ENCODE measurements at regions not wholly inside any gene's neighbourhood (a gene's known extent, or its start where the extent isn't known, plus 50 kb on each side); places are given as distances from the start of the nearest gene placed in this dataset.
"Not testable (repeated sequence)": the region's sequence is repeated elsewhere in the genome, so short reads cannot be mapped to it uniquely, and the experiment has no call there.

DNA sequence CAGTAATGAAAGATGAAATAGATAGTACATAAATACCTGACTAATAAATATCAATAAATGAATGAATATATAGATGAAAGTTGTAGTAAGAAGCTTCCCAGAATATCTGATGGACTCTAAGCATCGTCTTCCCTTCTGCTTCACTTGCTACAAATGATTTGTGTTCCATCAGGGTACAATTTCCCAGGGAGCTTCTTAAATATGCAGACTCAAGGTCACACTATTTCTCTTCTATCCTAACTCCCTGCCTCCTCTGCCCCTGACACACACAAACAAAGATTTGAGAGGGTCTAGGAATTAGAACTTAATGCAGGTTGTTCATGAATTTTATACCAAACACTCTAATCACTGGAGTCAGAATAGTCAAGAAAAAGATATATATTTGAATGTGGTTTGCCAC lies 415.9 kb upstream of the TMPRSS15 start:
- DNase-seq (ENCODE audit: low read depth, low spot score) = no peak

DNA sequence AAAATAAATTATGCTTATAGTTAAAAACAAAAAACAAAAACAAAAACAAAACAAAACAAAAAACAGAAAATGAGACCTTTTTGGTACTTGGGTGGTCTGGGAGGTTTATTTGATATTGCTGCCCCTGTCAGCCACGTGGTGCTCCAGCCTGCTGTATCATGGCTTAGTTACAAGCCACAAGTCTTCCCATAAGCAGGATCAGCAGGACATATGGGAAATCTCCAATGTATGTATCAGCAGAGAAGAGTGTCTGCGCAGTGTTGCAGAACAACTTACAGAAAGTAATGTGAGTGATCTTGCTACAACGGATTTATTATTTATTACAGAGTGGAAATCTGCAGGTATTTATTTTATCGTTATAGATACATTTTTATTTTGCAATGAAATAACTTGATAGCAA lies 423.0 kb upstream of the TMPRSS15 start:
- DNase-seq (ENCODE audit: low read depth, low spot score) = no peak

DNA sequence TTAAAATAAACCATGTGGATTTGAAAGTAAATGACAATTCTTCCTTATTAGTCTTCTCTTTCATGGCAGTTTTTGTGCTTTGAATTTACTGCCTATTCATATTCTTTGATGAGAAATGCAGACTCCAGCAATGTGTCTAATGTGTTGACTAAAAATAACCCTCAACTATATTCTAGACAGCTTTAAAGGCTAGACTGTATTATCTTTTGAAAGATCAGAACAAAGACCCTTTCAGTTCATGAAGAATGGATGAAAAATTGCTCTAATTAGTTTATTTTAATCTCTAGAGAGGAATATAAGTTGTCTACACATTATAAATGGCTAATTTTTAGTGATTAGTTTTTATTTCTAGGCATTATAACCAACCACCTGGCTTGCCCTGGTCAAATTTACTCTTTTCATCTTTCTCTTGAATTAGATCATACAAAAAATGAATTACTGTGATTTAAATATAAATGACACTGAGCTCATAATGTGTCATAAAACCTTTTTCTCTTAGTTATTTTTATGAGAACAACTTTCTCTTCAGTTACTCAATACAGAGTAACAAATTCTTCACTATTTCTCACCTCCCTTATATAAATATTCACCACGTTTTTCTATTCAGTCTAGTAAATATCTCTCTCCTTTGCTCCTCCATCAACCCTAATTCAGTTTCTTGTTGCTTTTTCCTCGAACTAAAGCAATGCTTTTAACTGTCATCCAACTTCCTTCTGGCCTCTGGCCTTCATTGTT lies 428.5 kb upstream of the TMPRSS15 start:
- DNase-seq (ENCODE audit: low read depth, low spot score) = no peak

DNA sequence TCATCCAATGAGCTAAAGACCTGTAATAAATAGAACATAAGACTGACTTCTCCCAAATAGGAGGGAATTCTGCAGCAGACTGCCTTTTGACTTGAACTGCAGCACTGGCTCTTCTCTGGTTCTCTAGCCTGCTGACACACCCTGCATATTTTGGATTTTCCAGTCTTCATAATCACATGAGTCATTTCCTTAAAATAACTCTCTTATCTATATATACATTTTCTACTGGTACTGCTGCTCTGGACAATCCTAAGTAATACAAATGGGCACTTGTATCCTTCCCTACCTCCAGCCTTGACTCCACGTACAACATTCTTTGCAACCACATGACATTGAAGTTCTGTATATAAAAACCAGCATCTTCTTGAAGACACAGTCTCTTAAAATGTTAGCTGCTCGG lies 429.4 kb upstream of the TMPRSS15 start:
- DNase-seq (ENCODE audit: low read depth, low spot score) = no peak

DNA sequence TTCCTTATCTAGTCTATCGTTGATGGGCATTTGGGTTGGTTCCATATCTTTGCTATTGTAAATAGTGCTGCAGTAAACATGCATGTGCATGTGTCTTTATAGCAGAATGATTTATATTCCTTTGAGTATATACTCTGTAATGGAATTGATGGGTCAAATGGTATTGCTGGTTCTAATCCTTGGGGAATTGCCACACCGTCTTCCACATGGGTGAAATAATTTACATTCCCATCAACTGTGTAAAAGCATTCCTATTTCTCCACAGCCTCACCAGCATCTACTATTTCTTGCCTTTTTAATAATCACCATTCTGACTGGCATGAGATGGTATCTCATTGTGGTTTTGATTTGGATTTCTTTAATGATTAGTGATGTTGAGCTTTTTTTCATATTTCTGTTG lies 430.5 kb upstream of the TMPRSS15 start:
- DNase-seq (ENCODE audit: low read depth, low spot score) = not testable (repeated sequence)

DNA sequence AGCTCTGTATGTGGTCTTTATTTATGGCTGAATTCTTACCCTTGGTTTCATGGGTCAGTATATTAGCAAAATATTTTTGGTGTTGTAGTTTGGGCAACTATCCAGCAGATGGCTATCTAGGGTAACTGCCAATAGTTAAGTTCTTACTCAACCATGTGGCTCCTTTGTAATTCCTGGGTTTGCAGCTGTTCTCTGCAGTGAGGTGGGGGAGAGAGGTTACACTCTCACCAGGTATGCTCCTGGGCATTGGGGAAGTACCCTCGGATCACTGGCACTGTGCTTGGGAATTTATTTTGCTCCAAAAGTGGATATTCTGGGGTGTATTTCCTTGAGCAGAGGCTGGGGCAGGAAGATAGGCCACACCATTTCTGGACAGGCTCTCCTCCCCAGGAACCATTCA lies 436.7 kb upstream of the TMPRSS15 start:
- no peak for DNase-seq (ENCODE audit: low read depth, low spot score)

DNA sequence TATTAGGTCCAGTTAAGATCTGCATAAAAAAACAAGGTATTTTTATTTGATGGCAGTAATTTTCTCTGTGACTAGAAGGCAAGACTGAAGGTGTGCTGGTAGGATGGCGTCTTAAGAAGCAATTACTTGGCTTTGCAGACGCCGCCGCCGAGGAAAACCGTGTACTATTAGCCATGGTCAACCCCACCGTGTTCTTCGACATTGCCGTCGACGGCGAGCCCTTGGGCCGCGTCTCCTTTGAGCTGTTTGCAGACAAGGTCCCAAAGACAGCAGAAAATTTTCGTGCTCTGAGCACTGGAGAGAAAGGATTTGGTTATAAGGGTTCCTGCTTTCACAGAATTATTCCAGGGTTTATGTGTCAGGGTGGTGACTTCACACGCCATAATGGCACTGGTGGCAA lies 454.0 kb upstream of the TMPRSS15 start:
- DNase-seq (ENCODE audit: low read depth, low spot score) = not testable (repeated sequence)

DNA sequence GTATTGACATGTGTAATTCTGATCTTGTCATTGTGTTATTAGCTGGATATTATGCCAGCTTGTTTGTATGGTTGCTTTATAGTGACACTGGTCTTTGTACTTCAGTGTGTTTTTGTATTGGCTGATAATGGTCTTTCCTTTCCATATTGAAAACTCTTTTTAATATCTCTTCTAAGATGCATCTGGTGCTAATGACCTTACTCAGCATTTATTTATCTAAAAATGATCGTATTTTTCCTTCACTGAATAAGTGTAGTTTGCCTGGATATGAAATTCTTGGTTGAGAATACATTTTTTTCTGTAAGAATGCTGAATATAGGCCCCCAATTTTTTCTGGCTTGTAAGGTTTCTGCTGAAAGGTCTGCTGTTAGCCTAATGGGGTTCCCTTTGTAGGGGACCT lies 465.5 kb upstream of the TMPRSS15 start:
- DNase-seq (ENCODE audit: low read depth, low spot score) = no peak

DNA sequence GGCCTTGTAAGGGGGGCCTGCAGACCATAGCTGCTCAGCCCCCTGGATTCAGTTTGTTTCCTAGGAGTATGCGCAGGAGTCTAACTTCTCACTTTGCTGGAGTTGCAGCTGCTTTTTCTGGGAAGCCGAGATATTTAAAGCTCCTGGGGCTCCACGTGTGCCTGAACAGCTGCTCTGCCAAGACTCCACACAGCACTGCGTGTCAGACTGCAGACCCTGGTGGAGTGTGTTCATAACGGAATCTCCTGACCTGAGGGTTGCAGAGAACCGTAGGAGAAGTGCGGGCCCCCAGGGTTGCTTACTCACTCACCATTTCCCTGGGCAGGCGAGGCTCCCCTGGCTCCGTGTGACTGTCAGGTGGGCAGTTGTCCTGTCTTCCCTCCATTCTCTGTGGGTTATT lies 474.3 kb upstream of the TMPRSS15 start:
- no peak for DNase-seq (ENCODE audit: low read depth, low spot score)

DNA sequence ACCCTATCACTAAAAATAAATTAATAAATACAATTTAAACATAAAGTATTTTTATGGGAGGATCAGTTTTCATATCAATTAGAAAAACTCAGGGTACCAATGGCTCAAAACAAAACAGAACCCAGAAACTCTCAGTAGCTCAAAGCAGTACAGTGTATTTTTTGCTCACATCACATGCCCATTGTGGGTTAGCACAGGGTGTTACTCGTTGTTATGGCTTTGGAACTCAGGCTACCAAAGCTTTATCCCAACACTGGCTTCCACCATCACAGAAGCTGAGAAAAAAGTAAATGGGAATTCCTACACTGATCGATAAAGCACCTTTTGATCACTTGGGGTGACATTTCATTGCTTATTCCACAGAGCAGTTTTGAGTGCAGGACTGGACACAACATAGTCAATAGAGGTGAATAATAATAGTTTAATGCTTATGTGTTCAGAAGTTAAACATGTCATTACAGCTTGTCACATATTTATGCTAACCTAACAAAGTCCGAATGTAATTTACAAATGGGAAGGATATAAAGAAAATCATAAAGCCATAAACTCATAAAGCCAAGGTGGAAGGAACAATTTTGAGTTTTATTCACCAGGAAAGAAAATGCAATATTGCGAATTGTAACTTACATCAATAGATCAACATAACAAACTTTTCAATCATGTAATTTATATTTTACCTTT lies 484.5 kb upstream of the TMPRSS15 start:
- no peak for DNase-seq (ENCODE audit: low read depth, low spot score)

DNA sequence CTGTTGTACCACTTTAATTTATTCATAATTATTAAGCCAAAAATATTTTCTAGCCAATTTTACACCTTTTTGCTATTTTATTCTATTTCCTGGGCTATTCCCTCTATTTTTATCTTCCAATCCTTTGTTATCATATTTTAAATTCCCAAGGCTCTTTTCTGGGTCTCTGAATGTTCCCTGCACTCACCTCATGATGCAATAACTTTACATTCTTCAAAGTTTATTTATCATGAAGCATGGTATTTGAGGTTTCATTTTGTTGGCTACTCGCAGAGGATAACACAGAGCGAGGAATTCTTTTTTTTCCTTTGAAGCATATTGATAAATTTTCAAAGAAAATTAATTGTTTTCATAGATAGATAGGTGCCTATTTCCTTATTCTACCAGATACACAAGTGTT lies 489.8 kb upstream of the TMPRSS15 start:
- DNase-seq (ENCODE audit: low read depth, low spot score) = no peak

DNA sequence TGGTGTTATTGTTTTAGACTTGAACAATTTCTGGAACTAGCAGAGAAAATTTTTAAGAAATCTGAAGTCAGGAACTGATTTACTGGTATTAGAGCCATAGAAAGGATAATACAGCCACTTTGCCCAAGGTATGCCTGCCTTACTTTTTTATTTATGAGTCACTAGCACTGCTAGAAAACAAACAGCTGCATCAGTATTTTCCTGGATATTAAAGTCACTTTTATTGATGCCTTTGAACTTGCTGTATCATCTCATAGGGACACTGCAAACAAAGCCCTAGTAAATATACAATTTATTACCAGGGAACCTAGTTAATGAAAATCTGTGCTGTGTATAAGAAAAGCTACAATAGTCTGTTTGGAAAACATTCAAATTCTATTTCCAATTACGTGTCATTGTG lies 490.8 kb upstream of the TMPRSS15 start:
- no peak for DNase-seq (ENCODE audit: low read depth, low spot score)

DNA sequence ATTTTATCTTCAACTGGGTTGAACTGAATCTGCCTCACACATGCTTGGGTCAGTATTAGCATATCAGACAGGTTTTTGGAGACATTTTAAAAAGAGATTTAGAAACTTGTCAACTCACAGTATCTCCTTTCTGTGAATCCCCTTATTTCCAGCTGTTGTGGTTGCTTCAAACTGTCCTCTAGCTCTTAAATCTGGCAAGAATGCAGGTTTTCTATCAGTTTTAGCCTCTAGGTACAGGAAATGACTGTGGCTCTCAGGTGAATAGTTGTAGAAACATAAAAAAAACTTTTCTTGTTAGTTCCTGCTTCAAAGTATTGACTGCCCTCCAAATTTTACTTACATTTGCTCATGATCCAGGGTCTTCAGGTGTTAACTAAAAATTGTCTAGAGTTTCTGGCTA lies 495.7 kb upstream of the TMPRSS15 start:
- no peak for DNase-seq (ENCODE audit: low read depth, low spot score)

DNA sequence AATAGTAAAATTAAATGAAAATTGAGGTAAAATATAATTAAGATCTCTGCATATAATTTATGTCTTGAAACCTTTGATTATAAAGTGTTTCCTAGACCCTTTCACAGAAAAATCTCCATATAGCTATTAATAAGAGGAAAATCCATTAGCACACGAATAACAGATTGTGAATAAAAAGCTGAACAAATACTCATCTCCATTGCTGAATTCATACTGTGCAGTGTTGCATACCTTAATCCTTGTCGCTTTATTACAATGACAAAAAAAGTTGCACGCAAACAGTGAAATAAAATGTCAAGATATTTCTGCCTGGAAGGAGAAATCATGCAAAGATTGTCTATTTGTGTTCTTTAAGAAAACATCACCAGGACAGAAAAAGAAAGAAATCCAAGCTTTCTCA lies 499.1 kb upstream of the TMPRSS15 start:
- DNase-seq (ENCODE audit: low read depth, low spot score) = no peak

DNA sequence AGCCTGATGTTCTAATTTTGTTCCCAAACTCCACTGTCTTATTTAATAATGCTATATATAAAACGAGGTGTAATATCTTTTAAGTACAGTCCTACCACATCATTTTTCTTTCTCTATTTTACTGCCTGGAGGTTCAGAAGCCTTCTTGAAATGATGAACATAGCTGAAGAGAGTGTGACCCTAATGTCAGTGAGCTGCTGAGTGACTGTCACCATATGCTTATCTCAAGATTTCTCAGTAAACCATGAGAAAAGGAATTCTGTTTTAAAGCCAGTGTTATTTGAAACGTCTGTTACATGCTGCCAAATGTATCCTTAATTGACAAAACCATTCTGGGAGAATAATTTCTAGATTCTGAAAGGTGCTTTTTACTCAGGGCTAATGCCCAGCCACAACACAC lies 503.5 kb upstream of the TMPRSS15 start:
- DNase-seq (ENCODE audit: low read depth, low spot score) = no peak

DNA sequence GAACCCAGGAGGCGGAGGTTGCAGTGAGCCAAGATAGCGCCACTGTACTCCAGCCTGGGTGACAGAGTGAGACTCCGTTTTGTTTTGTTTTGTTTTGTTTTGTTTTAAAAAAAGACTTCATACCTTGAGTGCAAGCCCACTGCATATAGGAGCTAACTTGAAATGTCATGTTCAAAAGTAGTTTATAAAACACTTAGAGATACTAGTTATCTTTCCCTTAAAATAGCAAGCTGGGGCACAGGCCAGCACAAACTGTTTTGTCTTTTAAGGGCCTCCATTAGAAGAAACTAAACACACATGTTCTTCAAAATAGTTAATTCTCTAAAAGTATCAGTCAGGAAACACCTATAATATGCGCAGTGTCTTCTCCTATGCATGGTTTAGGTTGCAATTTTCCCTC lies 505.1 kb upstream of the TMPRSS15 start:
- DNase-seq (ENCODE audit: low read depth, low spot score) = no peak

DNA sequence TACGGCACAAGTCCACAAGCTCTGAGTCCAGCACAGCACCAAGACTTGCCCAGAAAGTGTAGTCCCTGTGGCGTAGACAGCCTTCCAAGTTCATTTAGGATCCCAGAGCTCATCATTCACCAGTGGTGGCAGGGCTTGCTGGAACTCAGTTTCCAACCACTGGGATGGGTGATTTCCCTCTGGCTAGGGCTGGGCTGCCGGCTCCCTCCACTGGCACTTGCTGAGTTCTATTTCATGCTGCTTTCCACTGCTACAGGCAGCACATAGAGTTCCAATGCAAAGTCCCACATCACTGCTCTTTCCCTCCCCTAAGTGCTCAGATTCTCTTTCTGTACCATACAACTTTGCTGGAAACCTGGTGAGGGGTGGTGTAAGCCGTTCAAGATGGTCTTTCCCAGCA lies 510.3 kb upstream of the TMPRSS15 start:
- DNase-seq (ENCODE audit: low read depth, low spot score) = no peak

DNA sequence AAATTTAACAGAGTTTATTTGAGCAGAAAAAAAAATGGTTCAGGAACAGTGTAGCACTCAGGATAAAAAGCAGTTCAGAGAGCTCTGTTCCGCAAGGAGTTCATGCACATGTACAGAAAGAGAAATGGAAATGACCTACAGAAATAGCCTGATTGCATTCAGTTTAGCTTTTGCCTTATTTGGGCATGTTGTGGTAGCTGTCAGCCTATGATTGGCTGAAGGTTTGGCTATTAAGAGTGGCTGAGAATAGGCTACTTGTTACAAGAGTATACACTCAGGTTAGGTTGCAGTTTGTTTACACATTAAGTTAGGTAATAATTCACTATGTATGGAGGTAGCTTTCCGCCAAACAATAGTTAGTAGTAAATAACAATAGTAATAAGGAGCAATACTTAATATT lies 511.0 kb upstream of the TMPRSS15 start:
- DNase-seq (ENCODE audit: low read depth, low spot score) = no peak

DNA sequence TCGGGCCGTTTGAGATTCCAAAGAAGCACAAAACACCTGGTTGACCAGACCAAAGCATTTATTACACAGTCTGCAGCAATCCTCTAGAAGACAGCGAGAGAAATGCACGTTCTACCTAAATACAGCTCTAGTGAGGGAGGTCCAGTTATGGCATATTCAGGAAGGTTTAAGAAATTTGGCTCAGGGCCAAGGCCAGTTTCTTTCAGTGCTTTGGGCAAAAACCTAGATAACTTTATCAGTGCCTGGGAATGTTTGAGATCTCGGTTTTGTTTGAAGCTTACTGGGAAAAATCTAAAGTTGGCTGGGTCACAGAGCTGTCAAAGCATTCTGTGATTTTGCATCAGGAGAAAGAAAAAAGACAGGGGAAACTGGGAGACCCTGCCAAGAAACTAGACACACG lies 514.0 kb upstream of the TMPRSS15 start:
- no peak for DNase-seq (ENCODE audit: low read depth, low spot score)

DNA sequence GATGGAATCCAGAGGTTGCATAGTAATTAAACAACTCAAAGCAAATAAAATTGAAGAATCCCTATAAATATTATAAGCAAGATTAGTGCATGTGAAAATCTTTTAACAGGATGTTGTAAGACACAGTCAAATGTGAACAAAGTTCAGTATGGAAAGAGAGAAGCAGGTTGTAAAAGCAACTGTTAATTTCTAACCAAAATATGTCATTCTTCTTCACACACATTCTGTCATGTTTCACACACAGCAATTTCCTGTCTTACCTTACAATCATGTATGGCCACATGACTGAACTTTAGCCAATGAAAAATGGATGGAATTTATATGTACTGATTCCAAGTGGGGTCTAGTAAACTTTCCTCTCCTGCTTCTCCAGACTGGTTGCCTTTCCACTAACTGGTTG lies 527.7 kb upstream of the TMPRSS15 start:
- no peak for DNase-seq (ENCODE audit: low read depth, low spot score)

DNA sequence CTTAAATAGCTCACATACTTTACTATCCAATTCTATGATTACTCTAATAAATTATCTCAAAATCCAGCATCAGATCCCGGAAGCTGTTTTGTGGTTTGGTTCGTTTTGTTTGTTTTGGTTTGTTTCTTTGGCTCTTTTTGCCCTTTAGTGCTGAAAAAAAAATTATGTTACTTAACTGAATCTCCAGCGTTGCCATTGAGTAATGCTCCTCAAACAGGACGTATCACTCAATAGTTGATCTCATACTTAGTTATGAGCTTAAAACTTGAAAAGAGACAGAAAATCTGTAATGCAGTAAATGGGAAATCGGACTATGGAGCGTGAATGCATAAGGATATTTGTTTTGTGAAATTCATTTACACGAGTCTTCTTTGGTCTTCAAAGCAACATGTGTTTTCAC lies 533.8 kb upstream of the TMPRSS15 start:
- DNase-seq (ENCODE audit: low read depth, low spot score) = no peak

DNA sequence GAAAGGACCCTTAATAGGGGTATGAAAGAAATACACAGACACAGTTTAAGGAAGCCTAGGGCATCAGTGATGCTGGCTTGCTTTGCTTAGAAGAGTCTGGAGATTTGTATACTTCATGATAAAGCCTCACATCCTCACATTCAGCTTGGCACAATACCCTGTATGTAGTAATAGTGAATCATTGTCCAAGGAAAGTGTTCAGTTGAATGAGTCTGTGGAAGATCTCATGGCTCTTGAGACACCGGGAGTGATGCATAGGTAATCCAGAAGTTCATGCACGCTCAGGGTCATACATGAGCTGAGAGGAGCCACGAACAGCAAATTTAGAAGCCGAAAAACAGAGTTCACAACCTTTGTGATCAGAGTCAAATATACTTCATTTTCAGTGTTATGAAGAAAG lies 537.2 kb upstream of the TMPRSS15 start:
- no peak for DNase-seq (ENCODE audit: low read depth, low spot score)

DNA sequence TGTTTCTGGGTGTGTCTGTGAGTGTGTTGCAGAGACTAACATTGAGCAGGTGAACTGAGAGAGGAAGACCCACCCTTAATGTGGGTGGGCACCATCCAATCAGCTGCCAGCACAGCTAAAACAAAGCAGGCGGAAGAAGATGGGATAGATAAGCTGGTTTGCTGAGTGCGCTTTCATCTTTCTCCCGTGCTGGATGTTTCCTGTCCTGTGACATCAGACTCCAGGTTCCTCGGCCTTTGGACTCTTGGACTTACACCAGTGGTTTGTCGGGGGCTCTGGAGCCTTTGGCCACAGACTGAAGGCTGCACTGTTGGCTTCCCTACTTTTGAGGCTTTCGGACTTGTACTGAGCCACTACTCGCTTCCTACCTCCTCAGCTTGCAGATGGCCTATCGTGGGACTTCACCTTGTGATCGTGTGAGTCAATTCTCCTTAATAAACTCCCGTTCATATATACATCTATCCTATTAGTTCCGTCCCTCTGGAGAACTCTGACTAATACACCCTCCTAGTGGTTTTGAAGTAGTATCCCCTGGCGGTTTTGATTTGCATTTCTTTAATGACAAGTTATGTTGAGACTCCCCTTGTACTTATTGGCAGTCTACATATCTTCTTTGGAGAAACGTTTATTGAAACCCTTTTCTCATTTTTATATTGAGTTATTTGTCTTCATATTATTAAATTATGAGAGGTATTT lies 546.6 kb upstream of the TMPRSS15 start:
- DNase-seq (ENCODE audit: low read depth, low spot score) = no peak
